ENCODE measurements at regions not wholly inside any gene's neighbourhood (a gene's known extent, or its start where the extent isn't known, plus 50 kb on each side); places are given as distances from the start of the nearest gene placed in this dataset.

- no peak for TF ChIP-seq CTCF (IDR thresholded peaks at IDR 0.05)
- TF ChIP-seq ZFX (IDR thresholded peaks at IDR 0.05; ENCODE audit: borderline replicate concordance), result no peak
Measured at GRCh38 chr1:57799490-57800115, 375.7 kb upstream of the DAB1 start.

All from 22Rv1 (cell line).